ENCODE measurements at regions not wholly inside any gene's neighbourhood (a gene's known extent, or its start where the extent isn't known, plus 50 kb on each side); places are given as distances from the start of the nearest gene placed in this dataset. TPM values are rescaled to one million over a fixed set of nuclear protein-coding genes. Genes with fewer than 3 reads are reported as not detected.

DNA sequence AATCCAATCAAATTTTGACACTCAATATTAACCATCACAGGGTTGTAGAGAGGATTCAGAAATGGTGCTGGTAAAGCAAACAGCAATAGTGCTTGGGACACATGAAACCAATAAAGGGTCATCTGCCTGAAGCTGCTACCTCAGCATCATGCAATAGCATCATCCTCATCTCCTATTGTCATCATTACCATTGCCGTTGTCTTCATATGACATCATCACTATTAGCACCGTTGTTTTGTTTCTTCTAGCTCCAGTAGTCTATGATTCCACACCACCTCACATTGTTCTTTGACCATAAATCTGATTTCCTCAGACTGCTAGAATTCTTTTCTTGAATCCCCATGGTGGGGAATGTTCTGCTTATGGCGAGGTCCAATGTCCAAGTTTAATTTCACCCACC lies 52.8 kb upstream of the GRK3 start:
- CTCF ChIA-PET, result interaction anchor here (0.6 to 0.7 kb wide), 2 partner anchors 11 to 160 kb away, joined by 3 read pairs; no protein-coding TSS in a partner anchor

GRCh38 chr22:25514436-25515180 lies 49.9 kb upstream of the GRK3 start:
- Mint-ChIP-seq H3K9me3 (ENCODE audit: unreplicated experiment) (no peaks in the 10 kb centered on the region), H3K36me3 (ENCODE audit: insufficient read depth, unreplicated experiment) (peaks cover 5% of the 10 kb centered on the region), H3K4me3 (ENCODE audit: unreplicated experiment) (no peak overlapping the region), H3K27ac (ENCODE audit: low read depth, unreplicated experiment) (no peak overlapping the region), H3K27me3 (ENCODE audit: insufficient read depth, unreplicated experiment) (no peaks in the 10 kb centered on the region), H3K4me1 (ENCODE audit: insufficient read depth, unreplicated experiment) (no peaks in the 10 kb centered on the region)
- ChIA-PET POLR2A (interaction anchor here (0.9 kb wide), 1 partner anchor 38 kb away, joined by 3 read pairs; no protein-coding TSS in a partner anchor), CTCF (interaction anchor here (0.6 kb wide), 1 partner anchor 336 kb away, joined by 3 read pairs; no protein-coding TSS in a partner anchor)
- TF ChIP-seq, protein P1, sequence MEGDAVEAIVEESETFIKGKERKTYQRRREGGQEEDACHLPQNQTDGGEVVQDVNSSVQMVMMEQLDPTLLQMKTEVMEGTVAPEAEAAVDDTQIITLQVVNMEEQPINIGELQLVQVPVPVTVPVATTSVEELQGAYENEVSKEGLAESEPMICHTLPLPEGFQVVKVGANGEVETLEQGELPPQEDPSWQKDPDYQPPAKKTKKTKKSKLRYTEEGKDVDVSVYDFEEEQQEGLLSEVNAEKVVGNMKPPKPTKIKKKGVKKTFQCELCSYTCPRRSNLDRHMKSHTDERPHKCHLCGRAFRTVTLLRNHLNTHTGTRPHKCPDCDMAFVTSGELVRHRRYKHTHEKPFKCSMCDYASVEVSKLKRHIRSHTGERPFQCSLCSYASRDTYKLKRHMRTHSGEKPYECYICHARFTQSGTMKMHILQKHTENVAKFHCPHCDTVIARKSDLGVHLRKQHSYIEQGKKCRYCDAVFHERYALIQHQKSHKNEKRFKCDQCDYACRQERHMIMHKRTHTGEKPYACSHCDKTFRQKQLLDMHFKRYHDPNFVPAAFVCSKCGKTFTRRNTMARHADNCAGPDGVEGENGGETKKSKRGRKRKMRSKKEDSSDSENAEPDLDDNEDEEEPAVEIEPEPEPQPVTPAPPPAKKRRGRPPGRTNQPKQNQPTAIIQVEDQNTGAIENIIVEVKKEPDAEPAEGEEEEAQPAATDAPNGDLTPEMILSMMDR (IDR thresholded peaks at IDR 0.05; ENCODE audit: unreplicated experiment), result no peak
- intact Hi-C loops (cut with micrococcal nuclease), result no loop called here
- BruUV-seq (replicated peaks), result no TSS peak
- peak; percentile 20 for DNase-seq (ENCODE audit: unreplicated experiment)

More for the DNA sequence above, 52.8 kb upstream of the GRK3 start:
- DNase-seq (ENCODE audit: unreplicated experiment), result no peak
- BruUV-seq (replicated peaks), result no TSS peak
- peaks cover 7% of the 10 kb centered on the region for H3K9me3 Mint-ChIP-seq (ENCODE audit: unreplicated experiment)
- POLR2A ChIA-PET, result no interaction called here
- intact Hi-C loops (cut with micrococcal nuclease), result no loop called here
- TF ChIP-seq, protein P1 (IDR thresholded peaks at IDR 0.05; ENCODE audit: unreplicated experiment), result no peak
- no peaks in the 10 kb centered on the region for H3K27me3 Mint-ChIP-seq (ENCODE audit: insufficient read depth, unreplicated experiment)
- peaks cover 6% of the 10 kb centered on the region for H3K4me1 Mint-ChIP-seq (ENCODE audit: insufficient read depth, unreplicated experiment)
- no peak overlapping the region for H3K4me3 Mint-ChIP-seq (ENCODE audit: unreplicated experiment)
- H3K36me3 Mint-ChIP-seq (ENCODE audit: insufficient read depth, unreplicated experiment), result peaks cover 5% of the 10 kb centered on the region
- H3K27ac Mint-ChIP-seq (ENCODE audit: low read depth, unreplicated experiment), result no peak overlapping the region

Small RNA genes in the stretch of these regions (microRNA-seq; reads per million reads assigned to microRNA genes)
- not detected for gene MIR6817

All from MCF 10A (cell line).